ENCODE measurements at regions not wholly inside any gene's neighbourhood (a gene's known extent, or its start where the extent isn't known, plus 50 kb on each side); places are given as distances from the start of the nearest gene placed in this dataset.

- in situ Hi-C loops (cut with MboI; ENCODE audit: low sequenced_read_pairs in 4 of 4) = no loop called here
Observed at GRCh38 chr17:69630056-69630635, 215.6 kb downstream of the MAP2K6 start.

GRCh38 chr17:69634844-69635243, 220.3 kb downstream of the MAP2K6 start:
- TF ChIP-seq POLR2A (IDR thresholded peaks at IDR 0.05) (no peak), CTCF (IDR thresholded peaks at IDR 0.05 in 4 of 5, conservative IDR thresholded peaks at IDR 0.05 in 1 of 5) (no peak)
- ATAC-seq (no peak), DNase-seq (no peak)
- in situ Hi-C loops (cut with MboI; ENCODE audit: low sequenced_read_pairs in 4 of 4) (no loop called here), intact Hi-C loops (cut with DNase I; ENCODE audit: low total_unique reads) (no loop called here)
- H3K27me3 ChIP-seq = no peaks in the 10 kb centered on the region
- no peak overlapping the region for H3K4me3 ChIP-seq
- no peaks in the 10 kb centered on the region for H3K9me3 ChIP-seq
- no peaks in the 10 kb centered on the region for H3K4me1 ChIP-seq
- H3K36me3 ChIP-seq = no peaks in the 10 kb centered on the region
- no peak overlapping the region for H3K27ac ChIP-seq

More at GRCh38 chr17:69630056-69630635, 215.6 kb downstream of the MAP2K6 start:
- intact Hi-C loops (cut with DNase I; ENCODE audit: low total_unique reads) = no loop called here
- TF ChIP-seq POLR2A (IDR thresholded peaks at IDR 0.05) (no peak), CTCF (IDR thresholded peaks at IDR 0.05 in 4 of 5, conservative IDR thresholded peaks at IDR 0.05 in 1 of 5) (no peak)
- Histone ChIP-seq H3K4me1 (no peaks in the 10 kb centered on the region), H3K27ac (no peak overlapping the region), H3K4me3 (no peak overlapping the region), H3K9me3 (no peaks in the 10 kb centered on the region), H3K27me3 (no peaks in the 10 kb centered on the region), H3K36me3 (no peaks in the 10 kb centered on the region)
- ATAC-seq = no peak
- no peak for DNase-seq

GRCh38 chr17:69637446-69638156, 223.1 kb downstream of the MAP2K6 start:
- DNase-seq (no peak), ATAC-seq (no peak)
- Histone ChIP-seq H3K4me3 (no peak overlapping the region), H3K4me1 (no peaks in the 10 kb centered on the region), H3K9me3 (no peaks in the 10 kb centered on the region), H3K36me3 (no peaks in the 10 kb centered on the region), H3K27ac (no peak overlapping the region), H3K27me3 (no peaks in the 10 kb centered on the region)
- TF ChIP-seq POLR2A (IDR thresholded peaks at IDR 0.05) = no peak
- in situ Hi-C loops (cut with MboI; ENCODE audit: low sequenced_read_pairs in 4 of 4) (no loop called here), intact Hi-C loops (cut with DNase I; ENCODE audit: low total_unique reads) (no loop called here)

- intact Hi-C loops (cut with DNase I; ENCODE audit: low total_unique reads) (no loop called here), in situ Hi-C loops (cut with MboI; ENCODE audit: low sequenced_read_pairs in 4 of 4) (no loop called here)
- Histone ChIP-seq H3K27me3 (no peaks in the 10 kb centered on the region), H3K4me1 (no peaks in the 10 kb centered on the region), H3K36me3 (no peaks in the 10 kb centered on the region), H3K9me3 (no peaks in the 10 kb centered on the region), H3K27ac (no peak overlapping the region), H3K4me3 (no peak overlapping the region)
- ATAC-seq (no peak), DNase-seq (no peak)
- TF ChIP-seq POLR2A (IDR thresholded peaks at IDR 0.05) = no peak
- TF ChIP-seq CTCF (IDR thresholded peaks at IDR 0.05 in 4 of 5, conservative IDR thresholded peaks at IDR 0.05 in 1 of 5) = no peak
Observed at GRCh38 chr17:69639096-69639495, 224.6 kb downstream of the MAP2K6 start.

GRCh38 chr17:69640073-69640472, 225.6 kb downstream of the MAP2K6 start:
- Histone ChIP-seq H3K36me3 (no peaks in the 10 kb centered on the region), H3K9me3 (no peaks in the 10 kb centered on the region), H3K4me1 (no peaks in the 10 kb centered on the region), H3K4me3 (no peak overlapping the region), H3K27me3 (no peaks in the 10 kb centered on the region), H3K27ac (no peak overlapping the region)
- no peak for TF ChIP-seq CTCF (IDR thresholded peaks at IDR 0.05 in 4 of 5, conservative IDR thresholded peaks at IDR 0.05 in 1 of 5)
- TF ChIP-seq POLR2A (IDR thresholded peaks at IDR 0.05) = no peak
- intact Hi-C loops (cut with DNase I; ENCODE audit: low total_unique reads) = no loop called here
- in situ Hi-C loops (cut with MboI; ENCODE audit: low sequenced_read_pairs in 4 of 4) = no loop called here
- ATAC-seq (no peak), DNase-seq (no peak)
